ENCODE measurements at regions not wholly inside any gene's neighbourhood (a gene's known extent, or its start where the extent isn't known, plus 50 kb on each side); places are given as distances from the start of the nearest gene placed in this dataset.
"Not testable (repeated sequence)": the region's sequence is repeated elsewhere in the genome, so short reads cannot be mapped to it uniquely, and the experiment has no call there.

GRCh38 chrX:121571333-121571732, 523.9 kb downstream of the GLUD2 start:
- no peak overlapping the region for H3K27ac ChIP-seq
- H3K4me3 ChIP-seq = no peak overlapping the region
- TF ChIP-seq EP300 (IDR thresholded peaks at IDR 0.05) (no peak), POLR2AphosphoS5 (IDR thresholded peaks at IDR 0.05) (no peak), CTCF (IDR thresholded peaks at IDR 0.05) (no peak), POLR2A (IDR thresholded peaks at IDR 0.05) (no peak)
- H3K36me3 ChIP-seq = no peaks in the 10 kb centered on the region
- DNase-seq (no peak), ATAC-seq (ENCODE audit: low FRiP score in 2 of 2) (no peak)
- H3K27me3 ChIP-seq = no peaks in the 10 kb centered on the region
- WGBS, 2 donors = 78 to 90% methylated on average over 6 to 7 of the region's 7 CpGs
- H3K9me3 ChIP-seq = no peaks in the 10 kb centered on the region
- H3K4me1 ChIP-seq = no peaks in the 10 kb centered on the region

- DNase-seq; H3K27me3 ChIP-seq; H3K36me3 ChIP-seq; H3K4me1 ChIP-seq; ATAC-seq (ENCODE audit: low FRiP score in 2 of 2); H3K27ac ChIP-seq; H3K4me3 ChIP-seq; H3K9me3 ChIP-seq: not testable (repeated sequence)
- WGBS, 2 donors = 93 to 98% methylated on average over 2 of the region's 2 CpGs
These were observed 527.0 kb downstream of the GLUD2 start for GRCh38 chrX:121574384-121574783.

DNA sequence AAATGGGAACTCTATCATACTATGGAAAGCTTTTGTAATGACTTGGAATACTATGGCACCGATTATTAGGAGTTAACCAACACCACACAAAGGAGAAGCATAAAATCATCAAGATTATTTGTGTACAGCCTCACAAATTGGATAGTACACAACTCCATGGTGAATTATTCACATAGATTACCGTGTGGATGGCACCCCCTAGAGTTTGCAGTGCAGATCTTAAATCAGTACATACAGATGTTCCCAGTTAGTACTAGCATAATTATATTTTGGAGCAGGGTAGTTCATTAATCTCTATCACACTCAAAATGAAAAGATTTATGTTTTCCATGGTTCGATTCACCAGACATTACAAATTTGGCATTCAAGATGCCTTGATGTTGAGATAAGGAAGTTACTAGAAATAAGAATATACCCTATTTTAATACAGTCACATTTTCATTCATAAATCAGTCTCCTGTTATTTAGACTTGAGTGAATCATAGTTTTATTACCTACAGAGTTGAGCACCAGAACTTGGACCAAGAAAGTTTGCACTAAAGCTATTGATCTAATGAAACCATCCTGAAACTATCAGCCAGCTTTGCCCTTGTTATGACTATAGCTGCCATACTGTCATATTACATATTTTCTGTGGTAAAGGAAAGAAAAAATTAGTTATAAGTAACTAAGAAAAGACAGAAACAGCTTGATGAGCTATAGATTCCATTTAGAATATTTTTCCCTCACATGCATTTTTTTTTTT, 531.8 kb downstream of the GLUD2 start:
- Histone ChIP-seq H3K9me3 (no peaks in the 10 kb centered on the region), H3K4me3 (no peak overlapping the region), H3K27me3 (no peaks in the 10 kb centered on the region), H3K36me3 (no peaks in the 10 kb centered on the region), H3K4me1 (no peaks in the 10 kb centered on the region), H3K27ac (no peak overlapping the region)
- WGBS, 2 donors = 21 to 35% methylated on average over 3 of the region's 3 CpGs
- DNase-seq (no peak), ATAC-seq (ENCODE audit: low FRiP score in 2 of 2) (no peak)
- TF ChIP-seq POLR2AphosphoS5 (IDR thresholded peaks at IDR 0.05) (no peak), CTCF (IDR thresholded peaks at IDR 0.05) (peak in 3 of 6 experiments; percentile 17 to 31 (median 28)), EP300 (IDR thresholded peaks at IDR 0.05) (no peak), POLR2A (IDR thresholded peaks at IDR 0.05) (no peak)

GRCh38 chrX:121581885-121582284, 534.5 kb downstream of the GLUD2 start:
- H3K4me3 ChIP-seq = no peak overlapping the region
- H3K4me1 ChIP-seq = no peaks in the 10 kb centered on the region
- H3K9me3 ChIP-seq = no peaks in the 10 kb centered on the region
- WGBS, 2 donors = 39 to 43% methylated on average over 4 of the region's 4 CpGs
- no peaks in the 10 kb centered on the region for H3K36me3 ChIP-seq
- no peak overlapping the region for H3K27ac ChIP-seq
- TF ChIP-seq POLR2A (IDR thresholded peaks at IDR 0.05) (no peak), EP300 (IDR thresholded peaks at IDR 0.05) (no peak), POLR2AphosphoS5 (IDR thresholded peaks at IDR 0.05) (no peak), CTCF (IDR thresholded peaks at IDR 0.05) (no peak)
- DNase-seq (no peak), ATAC-seq (ENCODE audit: low FRiP score in 2 of 2) (no peak)
- no peaks in the 10 kb centered on the region for H3K27me3 ChIP-seq

DNA sequence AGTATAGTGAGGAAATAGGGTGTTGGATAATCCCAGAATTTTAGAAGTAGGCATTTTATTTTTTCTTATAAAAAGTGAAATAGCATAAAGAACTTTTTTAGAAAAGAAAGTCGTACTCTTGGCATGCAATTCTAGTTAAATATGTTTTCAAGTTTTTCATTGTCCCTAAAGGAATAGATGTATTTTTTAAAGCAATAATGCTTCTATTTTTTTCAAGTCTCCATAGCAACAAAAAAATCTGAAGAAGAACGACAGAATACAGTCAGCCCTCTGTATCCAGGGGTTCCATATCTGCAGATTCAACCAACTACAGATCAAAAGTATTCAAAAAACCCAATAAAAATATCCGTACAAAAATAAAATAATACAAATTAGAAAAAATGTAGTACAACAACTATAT, 538.2 kb downstream of the GLUD2 start:
- WGBS, 2 donors = 63 to 79% methylated on average over 3 of the region's 3 CpGs
- no peak for TF ChIP-seq CTCF (IDR thresholded peaks at IDR 0.05)
- TF ChIP-seq POLR2AphosphoS5 (IDR thresholded peaks at IDR 0.05) = no peak
- no peak for TF ChIP-seq POLR2A (IDR thresholded peaks at IDR 0.05)
- no peak for TF ChIP-seq EP300 (IDR thresholded peaks at IDR 0.05)

More for the DNA sequence above, 538.2 kb downstream of the GLUD2 start:
- no peaks in the 10 kb centered on the region for H3K4me1 ChIP-seq
- no peaks in the 10 kb centered on the region for H3K36me3 ChIP-seq
- no peak for DNase-seq
- no peaks in the 10 kb centered on the region for H3K9me3 ChIP-seq
- no peak overlapping the region for H3K27ac ChIP-seq
- H3K27me3 ChIP-seq = no peaks in the 10 kb centered on the region
- ATAC-seq (ENCODE audit: low FRiP score in 2 of 2) = no peak
- H3K4me3 ChIP-seq = no peak overlapping the region
